Nephron progenitor cell (in vitro differentiated cells): ENCODE measurements at regions not wholly inside any gene's neighbourhood (a gene's known extent, or its start where the extent isn't known, plus 50 kb on each side); places are given as distances from the start of the nearest gene placed in this dataset.
"Not testable (repeated sequence)": the region's sequence is repeated elsewhere in the genome, so short reads cannot be mapped to it uniquely, and the experiment has no call there.

Experiments used
- DNase-seq: peaks from one replicate; pipeline ENCODE4 v3.0.0; 2021
- H3K27ac Mint-ChIP-seq: 2 replicates; pipeline ENCODE4 v1.8.0; 2021; ENCODE audit warnings: mild to moderate bottlenecking, moderate library complexity, mixed read lengths
- H3K27me3 Mint-ChIP-seq: 2 replicates; pipeline ENCODE4 v1.8.0; 2021; ENCODE audit warnings: mild to moderate bottlenecking, low read depth, mixed read lengths; ENCODE audit not compliant: poor library complexity
- H3K36me3 Mint-ChIP-seq: 2 replicates; pipeline ENCODE4 v1.8.0; 2021; ENCODE audit warnings: low read depth, mixed read lengths
- H3K4me1 Mint-ChIP-seq: 2 replicates; pipeline ENCODE4 v1.8.0; 2021; ENCODE audit warnings: mixed read lengths
- H3K4me3 Mint-ChIP-seq: 2 replicates; pipeline ENCODE4 v1.8.0; 2021; ENCODE audit warnings: mild to moderate bottlenecking, moderate library complexity, mixed read lengths
- H3K9me3 Mint-ChIP-seq: 2 replicates; pipeline ENCODE4 v1.8.0; 2021; ENCODE audit warnings: mild to moderate bottlenecking, moderate library complexity, mixed read lengths
- CTCF ChIP-seq: fragments of 200-600 bp; sonication (generic); IDR thresholded peaks from 2 replicates; pipeline ENCODE4 v1.5.0; 2021; ENCODE audit warnings: antibody characterized with exemption

GRCh38 chr13:48831248-48831647 is 144.5 kb upstream of the FNDC3A start:
- Mint-ChIP-seq H3K4me1 (peaks cover 7% of the 10 kb centered on the region), H3K4me3 (no peak overlapping the region), H3K9me3 (peaks cover 57% of the 10 kb centered on the region), H3K27ac (no peak overlapping the region), H3K27me3 (no peaks in the 10 kb centered on the region), H3K36me3 (peaks cover 23% of the 10 kb centered on the region)
- no peak for DNase-seq
- no peak for TF ChIP-seq CTCF

- Mint-ChIP-seq H3K27me3 (no peaks in the 10 kb centered on the region), H3K4me3 (no peak overlapping the region), H3K4me1 (peaks cover 7% of the 10 kb centered on the region), H3K36me3 (peaks cover 17% of the 10 kb centered on the region), H3K9me3 (peaks cover 51% of the 10 kb centered on the region), H3K27ac (no peak overlapping the region)
- no peak for DNase-seq
- no peak for TF ChIP-seq CTCF
Observed at GRCh38 chr13:48833412-48833811, 142.3 kb upstream of the FNDC3A start.

- not testable (repeated sequence) for H3K27ac Mint-ChIP-seq, H3K4me1 Mint-ChIP-seq, H3K27me3 Mint-ChIP-seq, H3K4me3 Mint-ChIP-seq, DNase-seq
- Mint-ChIP-seq H3K9me3 (peaks cover 51% of the 10 kb centered on the region), H3K36me3 (peaks cover 17% of the 10 kb centered on the region)
Observed at GRCh38 chr13:48835326-48835725, 140.4 kb upstream of the FNDC3A start.

- no peaks in the 10 kb centered on the region for H3K27me3 Mint-ChIP-seq
- H3K36me3 Mint-ChIP-seq: peaks cover 10% of the 10 kb centered on the region
- peaks cover 28% of the 10 kb centered on the region for H3K9me3 Mint-ChIP-seq
- DNase-seq: no peak
- peaks cover 3% of the 10 kb centered on the region for H3K4me1 Mint-ChIP-seq
- H3K27ac Mint-ChIP-seq: no peak overlapping the region
- no peak overlapping the region for H3K4me3 Mint-ChIP-seq
- TF ChIP-seq CTCF: no peak
Observed at GRCh38 chr13:48838193-48838973, 137.3 kb upstream of the FNDC3A start.

- H3K4me1 Mint-ChIP-seq: peaks cover 9% of the 10 kb centered on the region
- TF ChIP-seq CTCF: no peak
- peaks cover 10% of the 10 kb centered on the region for H3K36me3 Mint-ChIP-seq
- no peaks in the 10 kb centered on the region for H3K27me3 Mint-ChIP-seq
- peaks cover 21% of the 10 kb centered on the region for H3K9me3 Mint-ChIP-seq
- DNase-seq: no peak
- no peak overlapping the region for H3K4me3 Mint-ChIP-seq
- no peak overlapping the region for H3K27ac Mint-ChIP-seq
Observed at GRCh38 chr13:48839171-48839570, 136.5 kb upstream of the FNDC3A start.

GRCh38 chr13:48840366-48840765 is 135.3 kb upstream of the FNDC3A start:
- DNase-seq: no peak
- Mint-ChIP-seq H3K4me3 (no peak overlapping the region), H3K4me1 (peaks cover 9% of the 10 kb centered on the region), H3K36me3 (peaks cover 6% of the 10 kb centered on the region), H3K9me3 (peaks cover 9% of the 10 kb centered on the region), H3K27me3 (no peaks in the 10 kb centered on the region), H3K27ac (no peak overlapping the region)
- TF ChIP-seq CTCF: no peak
